Liver (tissue), 8 donors: ENCODE measurements at regions not wholly inside any gene's neighbourhood (a gene's known extent, or its start where the extent isn't known, plus 50 kb on each side); places are given as distances from the start of the nearest gene placed in this dataset.

Experiments
- DNase-seq: peaks from one replicate; pipeline ENCODE4 v3.0.0-alpha.2; 2017; ENCODE audit warnings: low spot score
- H3K27ac ChIP-seq, 2 donors: one replicate each; pipeline ENCODE4 v1.7.0; 2013; ENCODE audit warnings: inconsistent platforms in 2 of 2, low read length in 2 of 2, control low read depth in 1 of 2, low read depth in 1 of 2, mild to moderate bottlenecking in 1 of 2
- H3K27me3 ChIP-seq, 4 donors: one replicate each; pipeline versions ENCODE4 v1.6.1 to v1.7.0; 2013; ENCODE audit warnings: low read length in 3 of 4, inconsistent platforms in 1 of 4, mild to moderate bottlenecking in 1 of 4, moderate library complexity in 1 of 4; ENCODE audit not compliant: control insufficient read depth in 4 of 4, insufficient read depth in 4 of 4
- H3K36me3 ChIP-seq, 4 donors: one replicate each; pipeline versions ENCODE4 v1.6.1 to v1.7.0; 2013; ENCODE audit warnings: low read length in 3 of 4, mild to moderate bottlenecking in 3 of 4, low read depth in 1 of 4, moderate library complexity in 1 of 4; ENCODE audit not compliant: control insufficient read depth in 4 of 4, insufficient read depth in 3 of 4
- H3K4me1 ChIP-seq, 4 donors: one replicate each; pipeline versions ENCODE4 v1.6.1 to v1.7.0; 2013; ENCODE audit warnings: low read length in 3 of 4, mild to moderate bottlenecking in 3 of 4, moderate library complexity in 1 of 4; ENCODE audit not compliant: control insufficient read depth in 4 of 4, insufficient read depth in 4 of 4
- H3K4me3 ChIP-seq, 3 donors: one replicate each; pipeline versions ENCODE4 v1.6.1 to v1.7.0; 2013; ENCODE audit warnings: low read length in 3 of 3, control low read depth in 1 of 3, low read depth in 1 of 3, mild to moderate bottlenecking in 1 of 3
- H3K9ac ChIP-seq, 2 donors: one replicate each; pipeline ENCODE4 v1.7.0; 2013; ENCODE audit warnings: low read length in 2 of 2, mild to moderate bottlenecking in 2 of 2, moderate library complexity in 2 of 2, control low read depth in 1 of 2, low read depth in 1 of 2
- H3K9me3 ChIP-seq, 4 donors: one replicate each; pipeline versions ENCODE4 v1.6.1 to v1.7.0; 2013; ENCODE audit warnings: low read length in 3 of 4; ENCODE audit not compliant: control insufficient read depth in 4 of 4
- CTCF ChIP-seq: fragments of 150-350 bp; IDR thresholded peaks from 2 replicates; pipeline ENCODE4 v1.5.1; 2017; ENCODE audit warnings: improper control_type of control experiment, low read depth, low read length; ENCODE audit not compliant: missing input control
- EGR1 ChIP-seq, 2 donors: IDR thresholded peaks; 2 replicates each; pipeline ENCODE4 v1.6.1; 2016 to 2018; ENCODE audit warnings: antibody characterized with exemption in 2 of 2, low read depth in 2 of 2
- FOXA1 ChIP-seq: IDR thresholded peaks from 2 replicates; pipeline ENCODE4 v1.6.1; 2016; ENCODE audit warnings: antibody characterized with exemption
- FOXA2 ChIP-seq: IDR thresholded peaks from 2 replicates; pipeline ENCODE4 v1.6.1; 2016; ENCODE audit warnings: antibody characterized with exemption
- GABPA ChIP-seq, 2 donors: IDR thresholded peaks in 1 of 2; conservative IDR thresholded peaks in 1 of 2; 2 replicates each; pipeline ENCODE4 v1.6.1; 2016; ENCODE audit warnings: antibody characterized with exemption in 2 of 2, mild to moderate bottlenecking in 1 of 2, moderate library complexity in 1 of 2
- HNF4G ChIP-seq: IDR thresholded peaks from 2 replicates; pipeline ENCODE4 v1.6.1; 2016; ENCODE audit warnings: antibody characterized with exemption
- JUND ChIP-seq, 2 donors: IDR thresholded peaks; 2 replicates each; pipeline ENCODE4 v1.6.1; 2016; ENCODE audit warnings: antibody characterized with exemption in 2 of 2
- NR2F2 ChIP-seq: IDR thresholded peaks from 2 replicates; pipeline ENCODE4 v1.6.1; 2016; ENCODE audit warnings: antibody characterized with exemption
- RAD21 ChIP-seq, 2 donors: IDR thresholded peaks; 2 replicates each; pipeline ENCODE4 v1.6.1; 2016; ENCODE audit warnings: antibody characterized with exemption in 2 of 2, mild to moderate bottlenecking in 2 of 2
- REST ChIP-seq: IDR thresholded peaks from 2 replicates; pipeline ENCODE4 v1.6.1; 2016; ENCODE audit warnings: antibody characterized with exemption, mild to moderate bottlenecking
- RXRA ChIP-seq, 2 donors: IDR thresholded peaks; 2 replicates each; pipeline ENCODE4 v1.6.1; 2017 to 2018; ENCODE audit warnings: antibody characterized with exemption in 2 of 2, mild to moderate bottlenecking in 1 of 2
- SP1 ChIP-seq: IDR thresholded peaks from 2 replicates; pipeline ENCODE4 v1.6.1; 2018; ENCODE audit warnings: antibody characterized with exemption, mild to moderate bottlenecking
- TAF1 ChIP-seq: conservative IDR thresholded peaks from 2 replicates; pipeline ENCODE4 v1.6.1; 2016; ENCODE audit warnings: antibody characterized with exemption, mild to moderate bottlenecking
- YY1 ChIP-seq: IDR thresholded peaks from 2 replicates; pipeline ENCODE4 v1.6.1; 2016; ENCODE audit warnings: antibody characterized with exemption, mild to moderate bottlenecking
- ZBTB33 ChIP-seq: IDR thresholded peaks from 2 replicates; pipeline ENCODE4 v1.6.1; 2016; ENCODE audit warnings: antibody characterized with exemption
- WGBS: extraction: QIAGEN DNeasy Blood & Tissue Kit; methylation state at CpG from one replicate; pipeline ENCODE4 v1.1.7; 2013; 5-methylcytosine and 5-hydroxymethylcytosine counted together
- TF ChIP-seq, protein P1 (sequence below): IDR thresholded peaks from 2 replicates; pipeline ENCODE4 v1.6.1; 2016; ENCODE audit warnings: antibody characterized with exemption
- TF ChIP-seq, protein P2 (sequence below): IDR thresholded peaks from 2 replicates; pipeline ENCODE4 v1.6.1; 2016; ENCODE audit warnings: antibody characterized with exemption
- donor health status: healthy.
- donor health status: healthy.
- donor health status: healthy.
- donor health status: healthy.
- donor health status: healthy.

- DNase-seq = no peak
- H3K9me3 ChIP-seq = no peaks in the 10 kb centered on the region
- no peaks in the 10 kb centered on the region for H3K4me1 ChIP-seq
- H3K9ac ChIP-seq = no peak overlapping the region
- WGBS = 85% methylated on average over 2 of the region's 2 CpGs
- no peak overlapping the region for H3K4me3 ChIP-seq
- H3K36me3 ChIP-seq = no peaks in the 10 kb centered on the region
- TF ChIP-seq RXRA (IDR thresholded peaks at IDR 0.05) = no peak
- no peak for TF ChIP-seq EGR1 (IDR thresholded peaks at IDR 0.05; ENCODE audit: low read depth in 2 of 2)
- TF ChIP-seq YY1 = no peak
- TF ChIP-seq CTCF = no peak
- TF ChIP-seq NR2F2 = no peak
- no peak for TF ChIP-seq JUND (IDR thresholded peaks at IDR 0.05)
- TF ChIP-seq RAD21 (IDR thresholded peaks at IDR 0.05) = no peak
- no peak for TF ChIP-seq GABPA (IDR thresholded peaks at IDR 0.05 in 1 of 2, conservative IDR thresholded peaks at IDR 0.05 in 1 of 2)
- H3K27ac ChIP-seq = no peak overlapping the region
- peaks cover 0 to 4% (median 0%) of the 10 kb centered on the region in 4 donors for H3K27me3 ChIP-seq
Observed at GRCh38 chr14:95021588-95021987, 135.7 kb downstream of the DICER1 start.

- Histone ChIP-seq H3K27ac (no peak overlapping the region), H3K9ac (no peak overlapping the region), H3K4me3 (no peak overlapping the region), H3K27me3 (no peaks in the 10 kb centered on the region), H3K9me3 (peaks cover 0 to 2% (median 0%) of the 10 kb centered on the region in 4 donors), H3K4me1 (no peaks in the 10 kb centered on the region), H3K36me3 (no peaks in the 10 kb centered on the region)
- TF ChIP-seq FOXA2 (no peak), FOXA1 (no peak), YY1 (no peak), TAF1 (no peak), JUND (IDR thresholded peaks at IDR 0.05) (no peak), CTCF (no peak), GABPA (IDR thresholded peaks at IDR 0.05 in 1 of 2, conservative IDR thresholded peaks at IDR 0.05 in 1 of 2) (no peak), HNF4G (no peak), RXRA (IDR thresholded peaks at IDR 0.05) (no peak), REST (no peak), RAD21 (IDR thresholded peaks at IDR 0.05) (no peak), ZBTB33 (no peak), SP1 (no peak), NR2F2 (no peak), EGR1 (IDR thresholded peaks at IDR 0.05; ENCODE audit: low read depth in 2 of 2) (no peak)
- TF ChIP-seq, protein P1, sequence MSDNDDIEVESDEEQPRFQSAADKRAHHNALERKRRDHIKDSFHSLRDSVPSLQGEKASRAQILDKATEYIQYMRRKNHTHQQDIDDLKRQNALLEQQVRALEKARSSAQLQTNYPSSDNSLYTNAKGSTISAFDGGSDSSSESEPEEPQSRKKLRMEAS = no peak
- TF ChIP-seq, protein P2, sequence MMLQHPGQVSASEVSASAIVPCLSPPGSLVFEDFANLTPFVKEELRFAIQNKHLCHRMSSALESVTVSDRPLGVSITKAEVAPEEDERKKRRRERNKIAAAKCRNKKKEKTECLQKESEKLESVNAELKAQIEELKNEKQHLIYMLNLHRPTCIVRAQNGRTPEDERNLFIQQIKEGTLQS = no peak
- no peak for DNase-seq
- 52% methylated on average over 4 of the region's 4 CpGs for WGBS
Observed at GRCh38 chr14:95018821-95019220, 138.5 kb downstream of the DICER1 start.
